Natural killer cell (primary cell): ENCODE measurements at regions not wholly inside any gene's neighbourhood (a gene's known extent, or its start where the extent isn't known, plus 50 kb on each side); places are given as distances from the start of the nearest gene placed in this dataset.

Source experiments
- ATAC-seq, 3 donors: fragments of 150-1000 bp in 2 of 3; fragments of 200-7000 bp in 1 of 3; cut with Tn5 transposase; 1 replicate in 1 of 3; 2 replicates in 2 of 3; pipeline ENCODE4 v1.10.0; 2021; ENCODE audit warnings: mild to moderate bottlenecking in 2 of 3, moderate library complexity in 2 of 3
- DNase-seq, 2 donors: peaks; one replicate each; pipeline versions ENCODE4 v3.0.0 to v3.0.0-alpha.2; 2013 to 2021; ENCODE audit warnings: mixed read lengths in 1 of 2
- H3K27ac ChIP-seq: one replicate; pipeline ENCODE4 v1.5.1; 2013; ENCODE audit warnings: mild to moderate bottlenecking, low read length
- H3K27me3 ChIP-seq: one replicate; pipeline ENCODE4 v1.6.1; 2013; ENCODE audit warnings: low read length; ENCODE audit not compliant: control insufficient read depth, insufficient read depth
- H3K36me3 ChIP-seq: one replicate; pipeline ENCODE4 v1.6.1; 2013; ENCODE audit warnings: low read length; ENCODE audit not compliant: control insufficient read depth, insufficient read depth
- H3K4me1 ChIP-seq: one replicate; pipeline ENCODE4 v1.6.1; 2013; ENCODE audit warnings: low read length; ENCODE audit not compliant: control insufficient read depth, insufficient read depth
- H3K4me3 ChIP-seq: one replicate; pipeline ENCODE4 v1.5.1; 2013; ENCODE audit warnings: low read length
- H3K9me3 ChIP-seq: one replicate; pipeline ENCODE4 v1.6.1; 2013; ENCODE audit warnings: low read length; ENCODE audit not compliant: control insufficient read depth, insufficient read depth
- H3K27ac Mint-ChIP-seq, 2 donors: one replicate each; pipeline ENCODE4 v1.8.0; 2022; ENCODE audit warnings: mild to moderate bottlenecking in 2 of 2, mixed read lengths in 2 of 2, moderate library complexity in 1 of 2
- H3K27me3 Mint-ChIP-seq, 2 donors: one replicate each; pipeline ENCODE4 v1.8.0; 2022; ENCODE audit warnings: low read depth in 2 of 2, mixed read lengths in 2 of 2
- H3K36me3 Mint-ChIP-seq: one replicate; pipeline ENCODE4 v1.8.0; 2022; ENCODE audit warnings: mixed read lengths
- H3K4me1 Mint-ChIP-seq, 2 donors: one replicate each; pipeline ENCODE4 v1.8.0; 2022; ENCODE audit warnings: mixed read lengths in 2 of 2
- H3K4me3 Mint-ChIP-seq: one replicate; pipeline ENCODE4 v1.8.0; 2022; ENCODE audit warnings: mild to moderate bottlenecking, moderate library complexity, mixed read lengths
- H3K9me3 Mint-ChIP-seq, 2 donors: one replicate each; pipeline ENCODE4 v1.8.0; 2022; ENCODE audit warnings: mixed read lengths in 2 of 2
- WGBS: methylation state at CpG from one replicate; pipeline ENCODE4 v1.1.7; 2013; ENCODE audit warnings: missing lambda C conversion rate; ENCODE audit not compliant: insufficient coverage; 5-methylcytosine and 5-hydroxymethylcytosine counted together
- intact Hi-C: fragments of 100-400 bp; cut with micrococcal nuclease; formaldehyde crosslinking; loops from one replicate; pipeline ENCODE4 v1.14.2; 2022
- TF ChIP-seq, protein P1 (sequence below): fragments of 200-600 bp; IDR thresholded peaks from one replicate; pipeline ENCODE4 v1.8.0; 2022; ENCODE audit warnings: antibody characterized with exemption

DNA sequence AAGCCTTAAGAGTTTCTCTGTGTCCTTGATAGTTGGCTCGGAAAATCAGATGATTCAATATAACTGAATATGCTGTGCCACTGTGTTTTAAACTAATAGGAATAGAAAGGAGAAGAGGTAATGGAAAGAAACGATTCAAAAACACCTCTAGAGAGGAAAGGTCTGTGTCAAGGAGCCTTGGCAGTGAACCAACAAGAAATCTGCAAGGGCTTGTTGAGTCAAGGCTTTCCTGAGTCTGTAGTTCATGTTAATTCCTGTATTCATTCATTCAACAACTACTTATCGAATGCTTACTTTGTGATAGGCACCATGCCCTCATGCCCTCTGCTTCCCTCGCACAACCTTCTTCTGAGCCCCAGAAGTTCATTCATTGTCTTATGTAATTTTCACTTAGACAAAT lies 336.0 kb downstream of the PDHA2 start:
- H3K9me3 Mint-ChIP-seq = peaks cover 5 to 7% of the 10 kb centered on the region in 2 donors
- Histone ChIP-seq H3K9me3 (no peaks in the 10 kb centered on the region), H3K4me3 (no peak overlapping the region), H3K4me1 (no peaks in the 10 kb centered on the region), H3K27me3 (no peaks in the 10 kb centered on the region), H3K36me3 (no peaks in the 10 kb centered on the region), H3K27ac (no peak overlapping the region)
- TF ChIP-seq, protein P1, sequence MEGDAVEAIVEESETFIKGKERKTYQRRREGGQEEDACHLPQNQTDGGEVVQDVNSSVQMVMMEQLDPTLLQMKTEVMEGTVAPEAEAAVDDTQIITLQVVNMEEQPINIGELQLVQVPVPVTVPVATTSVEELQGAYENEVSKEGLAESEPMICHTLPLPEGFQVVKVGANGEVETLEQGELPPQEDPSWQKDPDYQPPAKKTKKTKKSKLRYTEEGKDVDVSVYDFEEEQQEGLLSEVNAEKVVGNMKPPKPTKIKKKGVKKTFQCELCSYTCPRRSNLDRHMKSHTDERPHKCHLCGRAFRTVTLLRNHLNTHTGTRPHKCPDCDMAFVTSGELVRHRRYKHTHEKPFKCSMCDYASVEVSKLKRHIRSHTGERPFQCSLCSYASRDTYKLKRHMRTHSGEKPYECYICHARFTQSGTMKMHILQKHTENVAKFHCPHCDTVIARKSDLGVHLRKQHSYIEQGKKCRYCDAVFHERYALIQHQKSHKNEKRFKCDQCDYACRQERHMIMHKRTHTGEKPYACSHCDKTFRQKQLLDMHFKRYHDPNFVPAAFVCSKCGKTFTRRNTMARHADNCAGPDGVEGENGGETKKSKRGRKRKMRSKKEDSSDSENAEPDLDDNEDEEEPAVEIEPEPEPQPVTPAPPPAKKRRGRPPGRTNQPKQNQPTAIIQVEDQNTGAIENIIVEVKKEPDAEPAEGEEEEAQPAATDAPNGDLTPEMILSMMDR = no peak
- H3K36me3 Mint-ChIP-seq = no peaks in the 10 kb centered on the region
- ATAC-seq (no peak), DNase-seq (no peak)
- intact Hi-C loops = no loop called here
- 66% methylated on average over 4 of the region's 4 CpGs for WGBS
- H3K4me1 Mint-ChIP-seq = no peaks in the 10 kb centered on the region
- H3K4me3 Mint-ChIP-seq = no peak overlapping the region
- H3K27me3 Mint-ChIP-seq = no peaks in the 10 kb centered on the region
- H3K27ac Mint-ChIP-seq = no peak overlapping the region

DNA sequence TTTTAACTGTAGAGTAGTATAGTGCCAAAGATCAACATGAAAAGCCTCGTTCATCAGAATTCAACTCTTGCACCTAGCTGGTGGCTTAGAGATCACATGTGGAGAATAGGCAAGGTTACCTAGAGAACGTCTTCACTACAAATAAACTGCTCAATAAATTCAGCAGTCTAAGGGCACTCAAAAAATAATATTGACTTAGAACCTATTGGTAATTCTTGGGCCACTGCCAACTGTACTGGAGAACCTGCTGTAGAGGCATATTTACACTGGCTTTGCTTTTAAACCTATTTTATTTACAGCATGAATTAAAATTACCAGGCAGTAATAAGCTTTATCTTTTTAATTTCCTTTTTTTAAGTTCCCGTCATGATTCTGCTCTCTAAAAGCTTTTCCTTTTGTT lies 343.7 kb downstream of the PDHA2 start:
- DNase-seq (no peak), ATAC-seq (no peak)
- TF ChIP-seq, protein P1 = no peak
- no peaks in the 10 kb centered on the region for H3K27me3 Mint-ChIP-seq
- no peak overlapping the region for H3K27ac Mint-ChIP-seq
- peaks cover 2 to 4% of the 10 kb centered on the region in 2 donors for H3K9me3 Mint-ChIP-seq
- Histone ChIP-seq H3K36me3 (no peaks in the 10 kb centered on the region), H3K27me3 (no peaks in the 10 kb centered on the region), H3K9me3 (no peaks in the 10 kb centered on the region), H3K27ac (no peak overlapping the region), H3K4me1 (no peaks in the 10 kb centered on the region), H3K4me3 (no peak overlapping the region)
- H3K4me1 Mint-ChIP-seq = peaks cover 17 to 27% of the 10 kb centered on the region in 2 donors
- intact Hi-C loops = no loop called here
- H3K36me3 Mint-ChIP-seq = no peaks in the 10 kb centered on the region
- no peak overlapping the region for H3K4me3 Mint-ChIP-seq
- WGBS = 92% methylated on average over 2 of the region's 3 CpGs

DNA sequence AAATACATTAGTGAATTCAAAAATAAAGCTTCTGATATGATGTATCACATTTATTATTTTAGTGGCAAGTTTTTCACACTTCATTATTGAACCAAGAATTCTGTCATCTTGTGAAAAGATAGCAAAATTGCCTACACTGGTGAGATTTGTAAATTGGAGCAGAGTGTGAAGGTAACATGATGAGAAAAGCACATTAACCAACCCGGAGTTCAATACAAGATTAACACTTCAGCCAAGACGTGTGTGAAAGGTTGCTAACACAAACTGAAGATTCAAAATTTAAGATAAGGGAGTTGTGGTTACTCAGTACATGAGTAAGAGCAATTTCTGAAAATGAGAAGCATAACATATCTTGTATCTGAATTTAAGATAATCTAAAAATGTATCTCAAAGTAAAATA lies 346.7 kb downstream of the PDHA2 start:
- DNase-seq (no peak), ATAC-seq (peak; percentile 49 to 88 (median 71))
- intact Hi-C loops = no loop called here
- TF ChIP-seq, protein P1 = no peak
- peak overlapping the region; percentile 54 for H3K4me3 Mint-ChIP-seq
- Histone ChIP-seq H3K36me3 (no peaks in the 10 kb centered on the region), H3K4me3 (no peak overlapping the region), H3K27ac (no peak overlapping the region), H3K27me3 (no peaks in the 10 kb centered on the region), H3K4me1 (no peaks in the 10 kb centered on the region), H3K9me3 (no peaks in the 10 kb centered on the region)
- peaks cover 5 to 6% of the 10 kb centered on the region in 2 donors for H3K9me3 Mint-ChIP-seq
- H3K36me3 Mint-ChIP-seq = no peaks in the 10 kb centered on the region
- 25% methylated on average over 2 of the region's 2 CpGs for WGBS
- H3K27me3 Mint-ChIP-seq = no peaks in the 10 kb centered on the region
- peak overlapping the region; percentile 4 to 71 for H3K27ac Mint-ChIP-seq
- H3K4me1 Mint-ChIP-seq = peaks cover 17 to 27% of the 10 kb centered on the region in 2 donors

DNA sequence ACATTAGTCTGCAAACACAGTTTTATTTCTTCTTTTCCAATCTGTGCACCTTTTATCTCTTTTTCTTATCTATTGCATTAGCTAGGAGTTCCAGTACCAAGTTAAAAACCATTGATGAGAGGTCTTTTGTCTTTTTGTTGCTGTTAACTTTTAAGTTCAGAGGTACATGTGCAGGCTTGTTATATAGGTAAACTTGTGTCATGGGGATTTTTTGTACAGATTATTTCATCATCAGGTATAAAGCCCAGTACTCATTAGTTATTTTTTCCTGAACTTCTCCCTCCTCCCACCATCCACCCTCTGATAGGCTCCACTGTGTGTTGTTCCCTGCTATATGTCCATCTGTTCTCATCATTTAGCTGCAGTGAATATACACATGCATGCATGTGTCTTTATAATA lies 349.9 kb downstream of the PDHA2 start:
- Histone ChIP-seq H3K27me3 (no peaks in the 10 kb centered on the region), H3K4me3 (no peak overlapping the region), H3K9me3 (no peaks in the 10 kb centered on the region), H3K4me1 (no peaks in the 10 kb centered on the region), H3K27ac (no peak overlapping the region), H3K36me3 (no peaks in the 10 kb centered on the region)
- no peak overlapping the region for H3K4me3 Mint-ChIP-seq
- no peak for ATAC-seq
- TF ChIP-seq, protein P1 = no peak
- no peaks in the 10 kb centered on the region for H3K36me3 Mint-ChIP-seq
- H3K9me3 Mint-ChIP-seq = peaks cover 2 to 10% of the 10 kb centered on the region in 2 donors
- H3K27ac Mint-ChIP-seq = no peak overlapping the region
- no peak for DNase-seq
- intact Hi-C loops = no loop called here
- H3K27me3 Mint-ChIP-seq = no peaks in the 10 kb centered on the region
- peaks cover 17 to 22% of the 10 kb centered on the region in 2 donors for H3K4me1 Mint-ChIP-seq
